ENCODE measurements at regions not wholly inside any gene's neighbourhood (a gene's known extent, or its start where the extent isn't known, plus 50 kb on each side); places are given as distances from the start of the nearest gene placed in this dataset.

- TF ChIP-seq CTCF (IDR thresholded peaks at IDR 0.05) (no peak), POLR2A (IDR thresholded peaks at IDR 0.05) (no peak)
These were observed 454.0 kb upstream of the HS6ST1 start for GRCh38 chr2:128772671-128773070.

Measured in right lobe of liver (tissue), 4 donors.